HS-27A (cell line): ENCODE measurements at regions not wholly inside any gene's neighbourhood (a gene's known extent, or its start where the extent isn't known, plus 50 kb on each side); places are given as distances from the start of the nearest gene placed in this dataset.
A peak's percentile ranks its signal among the peaks of the same experiment; 100 is the strongest.
"Not testable (repeated sequence)": the region's sequence is repeated elsewhere in the genome, so short reads cannot be mapped to it uniquely, and the experiment has no call there.

Experiments used
- DNase-seq: peaks from one replicate; pipeline ENCODE4 v3.0.0-alpha.2; 2012; ENCODE audit warnings: low read depth, missing footprints

DNA sequence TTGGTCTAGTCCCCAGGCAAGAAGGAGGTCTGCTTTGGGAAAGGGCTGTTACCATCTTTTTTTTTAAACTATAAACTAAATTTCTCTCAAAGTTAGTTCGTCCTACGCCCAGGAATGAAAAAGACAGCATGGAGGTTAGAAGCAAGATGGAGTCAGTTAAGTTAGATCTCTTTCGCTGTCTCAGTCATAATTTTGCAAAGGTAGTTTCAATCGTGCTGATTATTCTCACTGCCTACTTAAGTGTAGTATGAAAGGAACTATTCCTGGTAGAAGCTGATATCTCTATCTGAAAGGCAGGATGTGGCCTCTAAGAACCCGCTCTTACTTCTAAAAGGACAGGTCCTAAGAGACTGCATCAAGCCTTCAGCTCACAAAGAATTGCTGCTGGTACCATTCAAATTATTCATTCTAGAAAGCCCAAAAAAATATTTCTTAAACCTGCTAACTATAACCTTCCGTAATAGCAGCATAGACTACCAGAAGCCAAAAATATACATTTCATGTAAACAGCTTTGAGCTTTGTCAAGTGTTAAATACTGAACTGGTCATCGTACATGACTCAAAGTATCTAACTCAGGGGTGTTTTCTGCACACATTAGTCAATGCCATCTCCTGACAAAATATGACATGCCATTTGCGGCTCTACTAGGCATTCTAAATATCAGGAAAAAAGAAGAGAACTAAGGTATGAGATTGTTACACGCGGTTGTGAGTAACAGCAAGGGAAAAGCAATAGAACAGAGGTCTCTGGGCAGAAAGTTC lies 96.0 kb upstream of the CCDC80 start:
- DNase-seq: no peak

DNA sequence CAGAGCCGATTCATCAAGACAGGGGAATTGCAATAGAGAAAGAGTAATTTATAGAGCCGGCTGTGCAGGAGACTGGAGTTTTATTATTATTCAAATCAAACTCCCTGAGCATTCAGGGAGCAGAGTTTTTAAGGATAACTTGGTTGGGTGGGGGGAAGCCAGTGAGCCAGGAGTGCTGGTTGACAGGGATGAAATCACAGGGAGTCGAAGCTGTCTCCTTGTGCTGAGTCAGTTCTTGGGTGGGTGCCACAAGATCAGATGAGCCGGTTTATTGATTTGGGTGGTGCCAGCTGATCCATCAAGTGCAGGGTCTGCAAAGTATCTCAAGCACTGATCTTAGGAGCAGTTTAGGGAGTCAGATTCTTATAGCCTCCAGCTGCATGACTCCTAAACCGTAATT lies 95.4 kb upstream of the CCDC80 start:
- no peak for DNase-seq

DNA sequence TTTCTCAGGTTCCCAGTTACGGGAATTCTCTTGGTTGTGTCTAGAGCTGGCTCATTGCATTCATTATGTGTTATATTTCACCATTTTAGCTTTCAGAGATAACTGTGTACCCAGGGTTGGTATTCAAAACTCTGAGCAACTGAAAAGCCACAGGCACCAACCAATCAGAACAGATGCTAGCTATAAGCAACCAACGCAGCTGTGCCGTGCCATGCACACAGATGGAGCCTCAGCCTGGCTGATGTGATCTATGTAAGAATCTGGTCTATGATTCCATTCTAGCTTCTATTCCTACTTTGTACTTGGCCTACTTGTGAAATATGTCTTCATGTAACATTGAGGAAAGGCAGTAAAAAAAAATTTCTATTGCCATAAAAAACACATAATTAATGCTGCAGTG lies 95.0 kb upstream of the CCDC80 start:
- no peak for DNase-seq

DNA sequence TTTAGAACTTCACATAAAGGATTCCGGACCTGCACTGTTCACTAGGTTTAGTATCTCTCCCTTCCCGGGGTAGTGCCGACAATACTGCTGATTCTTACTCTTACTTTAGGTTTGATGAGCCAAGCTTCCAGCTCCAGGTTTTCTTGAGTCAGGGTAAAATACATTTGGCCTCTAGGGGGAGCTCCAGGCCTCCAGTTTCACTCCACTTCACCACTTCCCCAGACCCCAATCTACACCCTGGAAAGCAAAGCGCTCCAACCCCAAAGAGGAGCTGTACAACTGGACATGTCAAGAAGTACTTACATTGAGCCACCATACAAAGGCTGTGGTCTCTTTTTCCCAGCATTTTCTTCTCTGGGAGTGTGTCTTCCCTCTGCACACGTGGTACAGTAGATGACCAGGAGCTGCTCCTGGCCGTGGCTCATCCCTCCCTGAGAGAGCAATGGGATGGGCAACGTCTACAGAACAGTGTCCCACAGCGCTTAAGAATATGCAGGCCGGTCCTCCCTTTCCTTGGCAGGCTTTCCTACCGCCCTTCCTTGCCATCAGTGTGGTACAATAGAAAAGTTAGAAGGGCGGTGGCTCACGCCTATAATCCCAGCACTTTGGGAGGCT lies 93.9 kb upstream of the CCDC80 start:
- DNase-seq: peak; percentile 67

DNA sequence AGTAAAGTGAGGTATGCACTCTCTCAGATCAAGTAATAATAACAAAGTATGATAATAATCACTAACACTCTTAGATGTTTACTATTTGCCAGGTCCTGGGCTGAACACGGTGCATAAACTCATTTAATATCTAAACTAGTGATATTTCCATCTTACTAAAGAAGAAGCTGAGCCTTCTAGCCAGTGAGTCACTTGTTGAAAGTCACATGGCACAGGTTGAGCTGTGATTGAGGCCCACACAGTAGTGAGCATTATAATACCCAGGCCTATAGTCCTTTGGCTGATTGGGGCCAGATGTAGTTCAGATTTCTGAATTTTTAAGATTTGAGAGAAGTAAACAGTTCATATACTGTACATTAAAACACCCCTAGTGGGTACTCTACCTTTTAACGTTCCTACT lies 93.2 kb upstream of the CCDC80 start:
- DNase-seq: no peak

DNA sequence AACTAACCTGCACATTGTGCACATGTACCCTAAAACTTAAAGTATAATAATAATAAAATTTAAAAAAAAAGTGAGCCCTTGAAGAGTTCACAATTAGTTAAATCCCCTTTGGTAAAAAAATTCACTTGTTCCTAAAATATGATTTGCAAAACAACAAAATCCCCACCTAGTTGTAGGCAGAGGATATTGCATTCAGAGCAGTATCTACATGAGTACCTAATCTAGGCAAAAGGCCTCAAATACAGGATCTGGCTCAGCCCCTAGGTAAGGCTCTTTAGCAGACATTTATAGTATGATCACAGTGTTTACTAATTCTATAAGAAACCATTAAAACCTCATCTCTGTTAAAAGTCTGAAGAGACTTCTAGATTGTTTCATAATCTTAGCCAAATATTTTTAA lies 89.3 kb upstream of the CCDC80 start:
- no peak for DNase-seq

DNA sequence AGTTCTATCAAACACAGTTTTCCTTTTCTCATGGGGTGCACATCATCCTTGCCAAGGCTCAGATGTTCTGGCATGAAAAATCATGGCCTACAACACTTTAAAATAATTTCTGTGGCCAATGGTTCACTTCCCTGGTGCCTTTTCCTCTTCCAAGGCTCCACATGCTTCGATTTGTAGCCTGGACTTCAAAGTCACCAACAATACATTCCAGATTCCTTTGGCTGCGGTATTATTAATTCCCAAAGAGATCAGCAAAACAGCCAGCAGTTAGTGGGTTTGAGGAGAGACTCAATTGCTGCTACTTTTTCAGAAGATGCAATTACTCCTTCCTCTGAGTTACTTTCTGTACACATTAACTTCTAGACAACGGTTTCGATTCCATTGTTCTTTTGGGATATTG lies 80.3 kb upstream of the CCDC80 start:
- no peak for DNase-seq

DNA sequence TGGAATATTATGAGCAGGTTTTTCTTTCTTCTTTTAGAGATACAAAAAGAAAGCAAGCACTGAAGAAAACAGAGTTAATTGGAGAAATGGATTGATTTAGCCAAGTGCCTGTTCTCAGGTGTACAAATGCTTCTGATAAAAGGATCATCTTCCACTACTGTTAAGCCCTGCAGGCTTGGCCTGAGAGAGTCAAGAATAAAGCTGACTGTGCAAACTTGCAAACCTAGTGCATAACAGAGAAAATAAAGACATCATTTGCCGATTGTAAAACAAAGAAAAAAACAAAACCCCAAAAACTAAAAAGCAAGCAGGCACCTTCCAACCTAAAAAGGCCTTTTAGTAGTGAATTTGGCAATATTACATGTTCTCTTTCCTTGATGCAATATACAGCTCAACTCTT lies 78.0 kb upstream of the CCDC80 start:
- DNase-seq: no peak

DNA sequence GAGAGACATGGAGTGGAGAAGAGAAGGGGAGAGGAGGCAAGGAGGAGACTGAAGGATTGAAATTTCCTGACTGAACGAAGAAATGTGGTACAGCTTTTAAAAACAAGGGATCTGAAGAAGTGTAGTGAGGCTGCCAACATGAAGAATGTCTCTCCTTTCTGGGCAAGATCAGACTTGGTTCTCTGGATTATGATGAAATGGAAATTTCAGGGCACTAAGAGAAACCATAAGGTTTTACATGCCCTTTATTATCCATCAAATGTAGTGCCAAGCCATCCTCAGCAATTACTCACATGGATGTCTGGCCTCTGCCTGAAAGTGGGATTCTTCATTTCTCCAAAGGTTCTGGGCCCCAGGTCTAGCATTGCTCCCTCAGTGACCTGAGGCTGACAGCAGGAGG lies 77.6 kb upstream of the CCDC80 start:
- DNase-seq: no peak

DNA sequence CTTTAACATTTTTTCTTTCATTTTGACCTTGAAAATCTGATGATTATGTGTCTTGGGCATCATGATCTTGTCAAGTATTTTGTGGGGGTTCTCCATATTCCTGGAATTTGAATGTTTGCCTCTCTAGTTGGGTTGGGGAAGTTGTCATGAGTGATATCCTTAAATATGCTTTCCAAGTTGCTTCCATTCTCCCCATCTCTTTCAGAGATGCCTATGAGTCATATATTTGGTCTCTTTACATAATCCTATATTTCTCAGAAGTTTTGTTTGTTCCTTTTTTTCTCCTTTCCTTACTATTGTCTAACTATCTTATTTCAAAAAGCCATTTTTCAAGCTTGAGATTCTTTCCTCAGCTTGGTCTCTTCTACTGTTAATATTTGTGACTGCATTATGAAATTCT lies 69.0 kb upstream of the CCDC80 start:
- DNase-seq: no peak

DNA sequence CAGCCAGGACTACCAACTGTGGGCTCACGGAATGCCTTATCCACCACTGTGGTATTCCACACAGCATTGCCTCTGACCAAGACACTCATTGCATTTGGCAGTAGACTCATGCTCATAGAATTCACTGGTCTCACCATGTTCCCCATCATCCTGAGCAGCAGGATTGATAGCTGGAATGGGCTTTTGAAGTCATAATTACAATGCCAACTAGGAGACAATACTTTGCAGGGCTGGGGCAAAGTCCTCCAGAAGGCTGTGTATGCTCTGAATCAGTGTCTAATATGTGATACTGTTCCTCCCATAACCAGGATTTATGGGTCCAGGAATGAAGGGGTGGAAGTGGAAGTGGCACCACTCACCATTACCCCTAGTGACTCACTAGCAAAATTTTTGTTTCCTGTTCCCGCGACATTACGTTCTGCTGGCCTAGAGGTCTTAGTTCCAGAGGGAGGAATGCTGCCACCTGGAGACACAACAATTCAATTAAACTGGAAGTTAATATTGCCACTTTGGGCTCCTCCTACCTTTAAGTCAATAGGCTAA lies 58.6 kb upstream of the CCDC80 start:
- DNase-seq: peak; percentile 86

DNA sequence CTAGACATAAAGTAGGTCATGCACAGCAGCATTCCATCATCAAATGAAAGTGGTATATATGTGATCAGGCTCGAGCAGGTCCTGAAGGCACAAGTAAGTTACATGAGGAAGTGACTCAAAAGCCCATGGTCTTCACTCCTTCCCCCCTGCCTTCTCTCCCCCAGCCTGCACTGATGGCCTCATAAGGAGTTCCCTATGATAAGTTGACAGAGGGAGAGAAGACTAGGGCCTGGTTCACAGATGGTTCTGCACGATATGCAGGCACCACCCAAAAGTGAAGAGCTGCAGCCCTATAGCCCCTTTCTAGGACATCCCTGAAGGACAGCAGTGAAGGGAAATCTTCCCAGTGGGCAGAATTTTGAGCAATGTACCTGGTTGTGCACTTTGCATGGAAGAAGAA lies 57.5 kb upstream of the CCDC80 start:
- not testable (repeated sequence) for DNase-seq

DNA sequence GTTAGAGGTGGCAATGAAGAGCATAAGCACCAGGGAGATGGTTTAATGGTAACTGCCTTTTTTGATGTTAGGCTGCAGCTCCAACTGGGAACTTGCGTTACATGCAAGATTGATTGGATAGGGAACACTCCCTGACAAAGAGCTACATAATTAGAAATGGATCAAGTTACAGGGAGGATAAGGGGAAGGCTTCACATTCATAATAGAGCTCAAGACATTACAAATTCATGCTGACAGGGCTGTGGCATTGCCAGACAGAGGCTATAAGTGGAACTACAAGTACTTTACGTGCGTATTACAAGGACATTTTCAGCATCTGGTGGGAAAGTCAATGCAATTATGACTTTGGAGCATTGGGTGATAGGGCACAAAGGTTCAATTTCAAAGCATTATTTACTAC lies 55.3 kb upstream of the CCDC80 start:
- not testable (repeated sequence) for DNase-seq

DNA sequence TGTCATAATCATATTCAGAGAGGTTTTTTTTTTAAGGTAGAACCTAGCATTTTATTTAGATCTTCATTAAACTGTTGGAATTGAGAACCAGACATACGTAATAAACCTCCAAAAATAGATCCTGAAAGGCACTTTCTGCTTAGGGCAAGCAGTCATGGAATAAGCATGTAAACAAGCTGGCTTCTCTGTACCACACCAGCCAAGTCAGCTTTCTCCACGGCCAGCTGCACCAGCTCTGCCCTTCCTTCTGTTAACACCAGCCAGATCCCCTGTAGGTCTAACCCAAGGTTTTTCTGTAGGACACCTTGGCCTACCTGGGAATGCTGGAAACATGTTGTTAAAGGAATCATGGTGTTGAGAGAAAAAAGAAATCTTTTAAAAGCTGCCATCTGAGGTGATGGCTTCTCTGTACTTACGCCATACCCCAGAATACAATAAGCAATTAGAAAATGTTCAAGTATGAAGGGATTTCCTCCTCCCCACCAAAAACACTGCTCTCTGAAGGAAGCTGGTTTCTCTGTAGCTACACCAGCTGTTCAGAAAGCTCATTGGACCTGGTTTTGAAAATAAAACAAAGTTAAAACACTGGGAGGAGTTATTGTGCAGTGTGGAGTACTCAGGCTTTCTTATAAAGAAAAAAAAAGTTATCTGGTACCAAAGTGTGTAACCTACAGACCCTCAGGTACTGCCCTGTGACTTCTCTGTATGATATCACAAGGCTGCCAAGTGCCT lies 54.6 kb upstream of the CCDC80 start:
- DNase-seq: not testable (repeated sequence)

DNA sequence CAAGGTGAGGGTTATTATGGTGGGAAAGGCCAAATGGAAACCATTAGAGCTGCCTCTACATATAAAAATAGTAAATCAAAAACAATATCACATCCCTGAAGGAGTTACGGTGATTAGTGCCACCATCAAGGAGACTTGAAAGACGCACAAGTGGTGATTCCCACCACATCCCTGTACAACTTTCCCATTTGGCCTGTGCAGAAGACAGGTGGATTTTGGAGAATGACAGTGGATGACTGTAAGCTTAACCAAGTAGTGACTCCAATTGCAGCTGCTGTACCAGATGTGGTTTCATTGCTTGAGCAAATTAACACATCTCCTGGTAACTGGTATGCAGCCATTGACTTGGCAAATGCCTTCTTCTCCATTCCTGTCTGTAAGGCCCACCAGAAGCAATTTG lies 54.0 kb upstream of the CCDC80 start:
- DNase-seq: not testable (repeated sequence)

DNA sequence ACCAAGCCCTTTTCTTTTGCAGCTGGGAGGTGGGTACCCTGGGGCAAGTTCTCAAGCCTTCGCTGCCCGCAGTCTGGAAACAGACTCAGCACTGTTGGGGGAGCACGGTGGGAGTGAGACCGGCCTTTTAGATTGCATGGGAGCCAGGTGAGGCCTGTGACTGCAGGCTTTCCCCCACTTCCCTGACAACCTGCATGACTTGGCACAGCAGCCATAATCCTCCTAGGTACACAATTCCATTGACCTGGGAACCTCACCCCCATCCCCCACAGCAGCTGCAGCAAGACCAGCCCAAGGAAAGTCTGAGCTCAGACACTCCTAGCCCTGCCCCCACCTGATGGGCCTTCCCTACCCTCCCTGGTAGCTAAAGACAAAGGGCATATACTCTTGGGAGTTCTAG lies 52.2 kb upstream of the CCDC80 start:
- DNase-seq: no peak
